PC-9 (cell line): ENCODE measurements at regions not wholly inside any gene's neighbourhood (a gene's known extent, or its start where the extent isn't known, plus 50 kb on each side); places are given as distances from the start of the nearest gene placed in this dataset.

ENCODE experiments used
- BruUV-seq: library from RNA; stranded (reverse); fragments of 400-500 nt; replicated peaks from 2 replicates; lab custom pipeline; 2021; lab: Mats Ljungman, UMichigan
- CTCF ChIA-PET: fragments of 300-600 bp; sonication (Branson Sonifier 250); formaldehyde crosslinking; loops from one replicate; lab custom pipeline; 2022; ENCODE audit warnings: antibody characterized with exemption; lab: Charles Lee
- POLR2A ChIA-PET: fragments of 300-600 bp; sonication (Branson Sonifier 250); formaldehyde crosslinking; loops from one replicate; lab custom pipeline; 2022; ENCODE audit warnings: antibody characterized with exemption; ENCODE audit not compliant: unreplicated experiment; lab: Charles Lee
- DNase-seq, 2 experiments: peaks; one replicate each; pipeline versions ENCODE4 v3.0.0 to v3.0.0-alpha.2; 2015 to 2022; ENCODE audit warnings: mixed read lengths in 1 of 2
- H2AFZ ChIP-seq: fragments of 200-600 bp; sonication (generic); 2 replicates; pipeline ENCODE4 v1.8.1; 2017; ENCODE audit warnings: antibody characterized with exemption
- H3F3A ChIP-seq: fragments of 200-600 bp; sonication (generic); 2 replicates; pipeline ENCODE4 v1.8.1; 2017; ENCODE audit warnings: antibody characterized with exemption, mild to moderate bottlenecking, low read depth; ENCODE audit not compliant: insufficient read depth
- H3K27ac ChIP-seq: fragments of 200-600 bp; sonication (generic); 2 replicates; pipeline ENCODE4 v1.6.1; 2016; ENCODE audit warnings: mixed run types
- H3K27me3 ChIP-seq: fragments of 200-600 bp; sonication (generic); 2 replicates; pipeline ENCODE4 v1.6.1; 2016; ENCODE audit warnings: low read depth, mixed run types; ENCODE audit not compliant: insufficient read depth
- H3K36me3 ChIP-seq: fragments of 200-600 bp; sonication (generic); 2 replicates; pipeline ENCODE4 v1.6.1; 2016; ENCODE audit warnings: low read depth, mixed run types
- H3K4me1 ChIP-seq: fragments of 200-600 bp; sonication (generic); replicated peaks from 2 replicates; pipeline ENCODE4 v1.6.1; 2016; ENCODE audit warnings: mixed run types; ENCODE audit not compliant: insufficient read depth
- H3K4me2 ChIP-seq: fragments of 200-600 bp; sonication (generic); 2 replicates; pipeline ENCODE4 v1.6.1; 2017; ENCODE audit warnings: mixed run types
- H3K4me3 ChIP-seq: fragments of 200-600 bp; sonication (generic); 2 replicates; pipeline ENCODE4 v1.6.1; 2016; ENCODE audit warnings: mixed run types
- H3K79me2 ChIP-seq: fragments of 200-600 bp; sonication (generic); 2 replicates; pipeline ENCODE4 v1.6.1; 2017; ENCODE audit warnings: low read depth, mixed run types
- H3K9me2 ChIP-seq: fragments of 200-600 bp; sonication (generic); 2 replicates; pipeline ENCODE4 v1.8.1; 2017; ENCODE audit warnings: mild to moderate bottlenecking; ENCODE audit not compliant: insufficient read depth
- H3K9me3 ChIP-seq: fragments of 200-600 bp; sonication (generic); 2 replicates; pipeline ENCODE4 v1.8.1; 2016; ENCODE audit warnings: low read depth; ENCODE audit not compliant: insufficient read depth
- H4K20me1 ChIP-seq: fragments of 200-600 bp; sonication (generic); 2 replicates; pipeline ENCODE4 v1.8.1; 2017; ENCODE audit not compliant: insufficient read depth
- EZH2 ChIP-seq: fragments of 200-600 bp; sonication (generic); IDR thresholded peaks from 2 replicates; pipeline ENCODE4 v1.8.0; 2017; ENCODE audit warnings: antibody characterized with exemption, low read depth
- intact Hi-C: fragments of 100-400 bp; cut with micrococcal nuclease; formaldehyde crosslinking; loops from one replicate; pipeline ENCODE4 v1.10.0; 2022; ENCODE audit not compliant: unreplicated experiment
- TF ChIP-seq, protein P1 (sequence below): fragments of 200-600 bp; sonication (generic); conservative IDR thresholded peaks from 2 replicates; pipeline ENCODE4 v1.6.1; 2017; ENCODE audit warnings: mixed run types, antibody characterized with exemption, mild to moderate bottlenecking, moderate library complexity

DNA sequence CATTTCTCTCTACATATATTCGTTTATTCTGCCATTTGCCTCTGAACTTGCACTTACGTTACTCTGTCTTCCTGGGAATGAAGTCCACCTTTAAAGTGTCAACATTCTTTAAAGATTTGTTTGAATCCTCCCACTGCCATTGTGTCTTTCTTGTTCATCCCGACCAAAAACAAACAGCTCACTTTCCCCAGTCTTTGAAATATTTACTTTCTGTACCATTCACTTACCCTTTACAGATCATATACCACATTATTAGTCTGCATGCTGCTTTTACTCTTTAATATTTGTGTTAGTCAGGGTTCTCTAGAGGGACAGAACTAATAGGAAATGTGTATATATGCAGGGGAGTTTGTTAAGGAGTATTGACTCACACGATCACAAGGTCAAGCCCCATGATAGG lies 176.6 kb upstream of the STARD13 start:
- DNase-seq, result no peak
- Histone ChIP-seq H4K20me1 (no peaks in the 10 kb centered on the region), H3K4me1 (no peaks in the 10 kb centered on the region), H3K4me3 (no peak overlapping the region), H3K9me2 (0 out of 2 replicates have a peak, but pooled peaks cover 4% of the 10 kb centered on the region), H3K4me2 (no peak overlapping the region), H3K27ac (no peak overlapping the region), H2AFZ (no peak overlapping the region), H3F3A (no peaks in the 10 kb centered on the region), H3K36me3 (no peaks in the 10 kb centered on the region), H3K9me3 (no peaks in the 10 kb centered on the region), H3K79me2 (no peaks in the 10 kb centered on the region), H3K27me3 (no peaks in the 10 kb centered on the region)
- BruUV-seq, result no TSS peak
- CTCF ChIA-PET, result no interaction called here
- POLR2A ChIA-PET, result no interaction called here
- TF ChIP-seq, protein P1, sequence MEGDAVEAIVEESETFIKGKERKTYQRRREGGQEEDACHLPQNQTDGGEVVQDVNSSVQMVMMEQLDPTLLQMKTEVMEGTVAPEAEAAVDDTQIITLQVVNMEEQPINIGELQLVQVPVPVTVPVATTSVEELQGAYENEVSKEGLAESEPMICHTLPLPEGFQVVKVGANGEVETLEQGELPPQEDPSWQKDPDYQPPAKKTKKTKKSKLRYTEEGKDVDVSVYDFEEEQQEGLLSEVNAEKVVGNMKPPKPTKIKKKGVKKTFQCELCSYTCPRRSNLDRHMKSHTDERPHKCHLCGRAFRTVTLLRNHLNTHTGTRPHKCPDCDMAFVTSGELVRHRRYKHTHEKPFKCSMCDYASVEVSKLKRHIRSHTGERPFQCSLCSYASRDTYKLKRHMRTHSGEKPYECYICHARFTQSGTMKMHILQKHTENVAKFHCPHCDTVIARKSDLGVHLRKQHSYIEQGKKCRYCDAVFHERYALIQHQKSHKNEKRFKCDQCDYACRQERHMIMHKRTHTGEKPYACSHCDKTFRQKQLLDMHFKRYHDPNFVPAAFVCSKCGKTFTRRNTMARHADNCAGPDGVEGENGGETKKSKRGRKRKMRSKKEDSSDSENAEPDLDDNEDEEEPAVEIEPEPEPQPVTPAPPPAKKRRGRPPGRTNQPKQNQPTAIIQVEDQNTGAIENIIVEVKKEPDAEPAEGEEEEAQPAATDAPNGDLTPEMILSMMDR, result no peak
- no peak for TF ChIP-seq EZH2
- intact Hi-C loops, result no loop called here

DNA sequence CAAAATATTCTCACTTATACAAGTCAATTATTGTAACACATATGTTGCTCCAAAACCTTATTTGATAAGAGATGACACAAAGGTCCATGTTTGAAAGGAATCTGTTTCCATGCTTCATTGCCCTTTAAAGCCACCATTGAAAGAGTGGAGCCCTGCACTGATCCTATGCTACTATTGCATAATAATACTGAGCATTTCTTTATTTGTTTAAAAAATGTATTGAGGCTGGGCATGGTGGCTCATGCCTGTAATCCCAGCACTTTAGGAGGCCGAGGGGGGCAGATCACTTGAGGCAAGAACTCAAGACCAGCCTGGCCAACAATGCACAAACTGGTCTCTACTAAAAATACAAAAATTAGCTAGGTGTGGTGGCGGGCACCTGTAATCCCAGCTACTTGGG lies 178.8 kb upstream of the STARD13 start:
- Histone ChIP-seq H3K4me1 (no peaks in the 10 kb centered on the region), H3F3A (no peaks in the 10 kb centered on the region), H3K36me3 (no peaks in the 10 kb centered on the region), H3K9me2 (0 out of 2 replicates have a peak, but pooled peaks cover 4% of the 10 kb centered on the region), H3K9me3 (no peaks in the 10 kb centered on the region), H3K27ac (no peak overlapping the region), H3K79me2 (no peaks in the 10 kb centered on the region), H2AFZ (no peak overlapping the region), H3K4me2 (no peak overlapping the region), H4K20me1 (no peaks in the 10 kb centered on the region), H3K4me3 (no peak overlapping the region), H3K27me3 (no peaks in the 10 kb centered on the region)
- ChIA-PET POLR2A (no interaction called here), CTCF (no interaction called here)
- no peak for DNase-seq
- intact Hi-C loops, result no loop called here
- BruUV-seq, result no TSS peak
- TF ChIP-seq, protein P1, result no peak
- no peak for TF ChIP-seq EZH2

DNA sequence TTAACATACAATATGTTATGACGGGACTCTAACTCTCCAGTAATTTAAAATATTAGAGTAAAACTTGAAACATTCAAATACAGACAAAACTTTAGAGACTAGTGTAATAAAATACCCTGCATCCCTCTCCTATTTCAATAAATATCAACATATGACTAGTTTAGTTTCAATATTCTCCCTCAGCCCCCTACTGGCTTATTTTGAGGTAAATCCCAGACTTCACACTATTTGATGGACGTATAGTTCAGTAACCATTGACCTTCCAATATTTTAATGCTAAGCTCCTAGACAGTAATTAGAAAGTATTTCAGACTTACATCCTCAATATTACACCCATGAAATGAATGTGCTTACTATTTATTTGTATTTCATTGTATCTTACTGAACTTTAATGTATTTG lies 180.7 kb upstream of the STARD13 start:
- no peaks in the 10 kb centered on the region for H3K9me3 ChIP-seq
- POLR2A ChIA-PET, result interaction anchor here (0.7 kb wide), 1 partner anchor 181 kb away, joined by 4 read pairs; no protein-coding TSS in a partner anchor
- CTCF ChIA-PET, result no interaction called here

More for the DNA sequence above, 180.7 kb upstream of the STARD13 start:
- no peaks in the 10 kb centered on the region for H3K36me3 ChIP-seq
- no peak overlapping the region for H2AFZ ChIP-seq
- no peak for DNase-seq
- no peaks in the 10 kb centered on the region for H3K79me2 ChIP-seq
- 0 out of 2 replicates have a peak, but pooled peaks cover 4% of the 10 kb centered on the region for H3K9me2 ChIP-seq
- TF ChIP-seq, protein P1, result no peak
- no peak for TF ChIP-seq EZH2
- intact Hi-C loops, result no loop called here
- no peak overlapping the region for H3K27ac ChIP-seq
- H3F3A ChIP-seq, result no peaks in the 10 kb centered on the region
- no peaks in the 10 kb centered on the region for H4K20me1 ChIP-seq
- no TSS peak for BruUV-seq
- no peak overlapping the region for H3K4me3 ChIP-seq
- no peaks in the 10 kb centered on the region for H3K4me1 ChIP-seq
- H3K27me3 ChIP-seq, result no peaks in the 10 kb centered on the region
- H3K4me2 ChIP-seq, result no peak overlapping the region
